ENCODE measurements at regions not wholly inside any gene's neighbourhood (a gene's known extent, or its start where the extent isn't known, plus 50 kb on each side); places are given as distances from the start of the nearest gene placed in this dataset.
"Not testable (repeated sequence)": the region's sequence is repeated elsewhere in the genome, so short reads cannot be mapped to it uniquely, and the experiment has no call there.

- DNase-seq (ENCODE audit: low read depth); H3K4me3 ChIP-seq (ENCODE audit: low read depth, low read length): not testable (repeated sequence)
Measured at GRCh38 chr1:161454865-161455707, 50.2 kb upstream of the FCGR2A start.

GRCh38 chr1:161453950-161454864 is 51.0 kb upstream of the FCGR2A start:
- H3K4me3 ChIP-seq (ENCODE audit: low read depth, low read length); DNase-seq (ENCODE audit: low read depth): not testable (repeated sequence)

GRCh38 chr1:161451698-161452348 is 53.4 kb upstream of the FCGR2A start:
- H3K4me3 ChIP-seq (ENCODE audit: low read depth, low read length); DNase-seq (ENCODE audit: low read depth): not testable (repeated sequence)

GRCh38 chr1:161447760-161448332 is 57.4 kb upstream of the FCGR2A start:
- not testable (repeated sequence) for H3K4me3 ChIP-seq (ENCODE audit: low read depth, low read length); DNase-seq (ENCODE audit: low read depth)

GRCh38 chr1:161447040-161447759 is 58.1 kb upstream of the FCGR2A start:
- DNase-seq (ENCODE audit: low read depth); H3K4me3 ChIP-seq (ENCODE audit: low read depth, low read length): not testable (repeated sequence)

GRCh38 chr1:161444725-161445124 is 60.5 kb upstream of the FCGR2A start:
- not testable (repeated sequence) for DNase-seq (ENCODE audit: low read depth)

GRCh38 chr1:161444255-161444654 is 61.0 kb upstream of the FCGR2A start:
- not testable (repeated sequence) for H3K4me3 ChIP-seq (ENCODE audit: low read depth, low read length); DNase-seq (ENCODE audit: low read depth)

More at GRCh38 chr1:161444725-161445124, 60.5 kb upstream of the FCGR2A start:
- not testable (repeated sequence) for H3K4me3 ChIP-seq (ENCODE audit: low read depth, low read length)

GRCh38 chr1:161440312-161440894 is 64.9 kb upstream of the FCGR2A start:
- peak; percentile 38 for DNase-seq (ENCODE audit: low read depth)
- peak; percentile 48 for TF ChIP-seq CTCF (conservative IDR thresholded peaks at IDR 0.05; ENCODE audit: low read depth, low read length)
- peak overlapping the region; percentile 54 for H3K4me3 ChIP-seq (ENCODE audit: low read depth, low read length)

- peak; percentile 26 for DNase-seq (ENCODE audit: low read depth)
- peak overlapping the region; percentile 22 for H3K4me3 ChIP-seq (ENCODE audit: low read depth, low read length)
- no peak for TF ChIP-seq CTCF (conservative IDR thresholded peaks at IDR 0.05; ENCODE audit: low read depth, low read length)
Measured at GRCh38 chr1:161439280-161440232, 65.7 kb upstream of the FCGR2A start.

- DNase-seq (ENCODE audit: low read depth); H3K4me3 ChIP-seq (ENCODE audit: low read depth, low read length): not testable (repeated sequence)
Measured at GRCh38 chr1:161433191-161433590, 65.5 kb upstream of the CFAP126 start.

Measured in choroid plexus epithelial cell (primary cell).